RKO (cell line): ENCODE measurements at regions not wholly inside any gene's neighbourhood (a gene's known extent, or its start where the extent isn't known, plus 50 kb on each side); places are given as distances from the start of the nearest gene placed in this dataset.
"Not testable (repeated sequence)": the region's sequence is repeated elsewhere in the genome, so short reads cannot be mapped to it uniquely, and the experiment has no call there.

ENCODE experiments used
- DNase-seq: peaks from one replicate; pipeline ENCODE4 v3.0.0-alpha.2; 2016; ENCODE audit warnings: low spot score

DNA sequence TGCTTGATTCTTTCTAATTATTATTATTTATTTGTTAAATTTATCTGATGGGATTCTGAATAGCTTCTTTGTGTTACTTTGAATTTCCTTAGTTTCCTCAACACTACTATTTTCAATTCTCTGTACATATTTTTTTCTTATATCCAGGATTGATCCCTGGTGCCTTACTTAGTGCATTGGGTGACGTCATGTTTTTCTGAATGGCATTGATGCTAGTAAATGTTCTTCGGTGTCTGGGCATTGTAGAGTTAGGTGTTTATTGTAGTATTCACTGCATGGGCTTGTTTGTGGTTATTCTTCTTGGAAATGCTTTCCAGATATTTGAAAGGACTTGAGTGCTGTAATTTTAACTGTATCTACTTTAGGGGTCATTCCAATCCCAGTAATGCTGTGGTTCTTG is 938.1 kb downstream of the FAM133A start:
- DNase-seq, result no peak

GRCh38 chrX:94633237-94633636 is 959.2 kb downstream of the FAM133A start:
- DNase-seq, result peak; percentile 6

GRCh38 chrX:94635003-94635402 is 961.0 kb downstream of the FAM133A start:
- no peak for DNase-seq

DNA sequence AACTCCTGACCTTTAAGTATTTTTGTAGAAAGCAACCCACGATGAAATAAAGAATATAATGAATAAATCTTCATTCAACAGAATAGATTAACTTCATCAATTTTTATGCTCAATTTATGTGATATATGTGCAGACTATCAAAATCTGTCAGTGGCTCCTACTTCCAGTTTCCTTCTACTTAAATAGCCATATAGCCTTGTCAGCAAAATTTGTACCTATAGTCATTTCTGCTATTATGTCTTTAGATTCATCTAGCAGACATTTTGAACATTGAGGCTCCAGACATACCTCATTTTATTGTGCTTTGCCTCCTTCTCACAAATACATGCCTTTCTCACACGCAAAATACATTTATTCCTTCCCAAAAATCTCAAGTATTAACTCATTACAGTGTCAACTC is 971.7 kb downstream of the FAM133A start:
- DNase-seq, result no peak

DNA sequence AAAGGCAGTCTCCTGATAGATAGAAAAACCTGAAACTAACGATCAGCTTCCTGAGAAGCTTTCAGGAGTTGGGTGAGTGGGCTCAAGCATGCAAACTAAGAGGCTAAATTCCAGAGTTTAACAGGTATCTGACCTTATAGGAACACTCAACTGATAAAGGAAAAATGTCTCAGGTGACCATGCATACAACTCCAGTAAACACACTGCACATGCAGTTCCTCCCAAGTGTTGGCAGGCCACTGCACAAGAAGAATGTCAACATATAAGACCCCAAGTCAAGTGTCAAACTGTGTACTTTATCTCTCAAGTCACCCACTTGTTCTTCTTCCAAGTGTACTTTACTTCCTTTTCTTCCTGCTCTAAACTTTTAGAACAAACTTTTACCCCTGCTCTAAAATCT is 981.2 kb downstream of the FAM133A start:
- DNase-seq, result no peak

- DNase-seq, result peak; percentile 7
Measured at GRCh38 chrX:94662689-94663088, 988.7 kb downstream of the FAM133A start.

GRCh38 chrX:94676285-94676684 is 1002.3 kb downstream of the FAM133A start:
- DNase-seq, result no peak

DNA sequence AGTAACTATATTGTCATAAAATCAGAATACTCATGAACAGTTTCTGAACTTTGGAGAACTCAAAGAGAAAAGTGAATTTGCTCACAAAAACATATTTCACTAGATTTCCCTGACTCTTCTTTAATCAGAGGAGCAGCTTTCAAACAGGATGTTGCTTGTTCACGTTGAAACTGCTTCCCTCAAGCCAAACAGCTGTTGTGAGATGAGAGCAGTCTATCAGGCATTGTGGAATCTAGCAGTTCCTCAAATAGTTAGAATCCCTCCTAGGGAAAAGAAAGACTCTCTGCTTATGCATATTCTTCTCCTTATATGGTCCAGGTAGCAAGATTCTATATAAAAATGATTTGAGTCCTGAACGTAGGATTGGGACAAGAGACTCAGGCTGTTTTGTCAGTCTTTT is 1012.1 kb downstream of the FAM133A start:
- no peak for DNase-seq

GRCh38 chrX:94695910-94696309 is 1021.9 kb downstream of the FAM133A start:
- DNase-seq, result no peak

DNA sequence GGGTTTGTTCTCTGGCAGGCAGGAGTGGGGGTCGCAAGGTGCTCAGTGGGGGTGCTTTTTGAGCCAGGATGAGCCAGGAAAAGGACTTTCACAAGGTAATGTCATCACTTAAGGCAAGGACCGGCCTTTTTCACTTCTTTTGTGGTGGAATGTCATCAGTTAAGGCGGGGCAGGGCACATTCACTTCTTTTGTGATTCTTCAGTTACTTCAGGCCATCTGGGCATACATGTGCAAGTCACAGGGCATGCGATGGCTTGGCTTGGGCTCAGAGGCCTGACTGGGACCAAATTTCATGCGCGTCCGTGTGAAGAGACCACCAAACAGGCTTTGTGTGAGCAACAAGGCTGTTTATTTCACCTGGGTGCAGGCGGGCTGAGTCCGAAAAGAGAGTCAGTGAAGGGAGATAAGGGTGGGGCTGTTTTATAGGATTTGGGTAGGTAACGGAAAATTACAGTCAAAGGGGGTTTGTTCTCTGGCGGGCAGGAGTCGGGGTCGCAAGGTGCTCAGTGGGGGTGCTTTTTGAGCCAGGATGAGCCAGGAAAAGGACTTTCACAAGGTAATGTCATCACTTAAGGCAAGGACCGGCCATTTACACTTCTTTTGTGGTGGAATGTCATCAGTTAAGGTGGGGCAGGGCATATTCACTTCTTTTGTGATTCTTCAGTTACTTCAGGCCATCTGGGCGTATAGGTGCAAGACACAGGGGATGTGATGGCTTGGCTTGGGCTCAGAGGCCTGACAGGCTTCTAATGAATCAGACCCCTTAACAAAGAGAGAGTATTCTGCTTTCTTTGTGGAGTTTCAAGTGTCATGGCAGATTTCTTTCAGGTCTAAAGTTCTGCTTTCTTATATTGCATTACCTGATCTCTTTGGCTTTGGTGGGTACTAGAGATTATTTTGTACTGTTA is 1030.6 kb downstream of the FAM133A start:
- not testable (repeated sequence) for DNase-seq

GRCh38 chrX:94721386-94721785 is 1047.4 kb downstream of the FAM133A start:
- no peak for DNase-seq

- DNase-seq, result no peak
Measured at GRCh38 chrX:94722578-94722977, 1048.6 kb downstream of the FAM133A start.

DNA sequence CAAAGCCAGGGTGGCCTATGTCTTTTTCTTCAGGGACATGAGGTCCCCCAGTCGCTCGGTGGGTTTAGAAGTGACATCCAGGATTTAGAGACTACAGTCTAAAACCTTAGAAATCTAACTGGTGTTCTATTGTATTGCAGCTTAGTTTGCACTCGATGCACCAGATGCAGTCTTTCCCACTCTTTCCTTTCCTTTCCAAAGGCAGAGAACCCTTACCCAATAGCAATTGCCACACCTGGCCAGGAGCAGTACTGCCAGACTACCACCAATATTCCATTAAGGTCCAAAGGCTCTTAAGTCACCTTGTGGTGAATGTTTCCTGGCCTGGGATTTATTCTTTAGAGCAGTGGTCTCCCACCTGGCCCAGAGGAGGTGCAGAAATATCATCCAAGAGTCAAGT is 1068.8 kb downstream of the FAM133A start:
- no peak for DNase-seq

DNA sequence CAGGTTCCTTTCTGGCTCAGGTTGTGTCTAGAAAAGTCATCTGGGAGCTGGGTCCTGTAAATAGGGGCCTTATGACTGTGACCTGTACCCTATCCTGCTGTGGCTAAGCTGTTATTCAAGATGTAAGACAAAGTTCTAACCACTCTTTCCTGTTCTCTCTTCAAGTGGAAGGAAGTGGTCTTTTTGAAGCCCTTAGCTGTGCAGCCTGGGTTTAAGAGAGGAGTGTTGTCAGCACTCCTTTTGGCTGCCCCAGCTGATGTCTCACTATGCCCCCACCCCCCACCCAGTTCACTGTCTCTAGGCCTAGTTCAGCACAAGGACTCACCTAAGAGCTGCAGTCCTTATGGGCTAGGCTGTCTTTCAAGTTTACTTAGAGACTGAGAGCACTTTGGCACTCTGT is 1069.5 kb downstream of the FAM133A start:
- no peak for DNase-seq

- no peak for DNase-seq
Measured at GRCh38 chrX:94744786-94745185, 1070.8 kb downstream of the FAM133A start.

- DNase-seq, result peak; percentile 1
Measured at GRCh38 chrX:94751611-94752010, 1077.6 kb downstream of the FAM133A start.

GRCh38 chrX:94752434-94753169 is 1078.6 kb downstream of the FAM133A start:
- DNase-seq, result no peak

DNA sequence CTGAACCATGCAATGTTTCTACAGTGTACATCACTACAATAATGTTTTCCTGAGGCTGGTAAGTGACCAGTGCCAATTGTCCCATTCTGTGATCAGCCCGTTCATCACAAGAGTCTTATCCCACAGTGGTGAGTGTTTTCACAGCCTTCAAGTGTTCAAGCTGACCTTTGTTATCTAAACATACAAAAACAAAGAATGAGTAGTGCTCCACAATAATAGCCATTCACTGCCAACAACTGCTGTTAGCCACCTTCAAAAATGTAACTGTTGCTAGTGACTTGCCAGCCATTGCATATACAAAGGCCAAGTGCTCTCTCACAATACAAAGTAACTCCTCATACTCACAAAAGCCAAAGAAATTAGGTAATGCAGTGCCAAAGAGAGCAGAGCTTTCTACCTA is 1084.1 kb downstream of the FAM133A start:
- no peak for DNase-seq

DNA sequence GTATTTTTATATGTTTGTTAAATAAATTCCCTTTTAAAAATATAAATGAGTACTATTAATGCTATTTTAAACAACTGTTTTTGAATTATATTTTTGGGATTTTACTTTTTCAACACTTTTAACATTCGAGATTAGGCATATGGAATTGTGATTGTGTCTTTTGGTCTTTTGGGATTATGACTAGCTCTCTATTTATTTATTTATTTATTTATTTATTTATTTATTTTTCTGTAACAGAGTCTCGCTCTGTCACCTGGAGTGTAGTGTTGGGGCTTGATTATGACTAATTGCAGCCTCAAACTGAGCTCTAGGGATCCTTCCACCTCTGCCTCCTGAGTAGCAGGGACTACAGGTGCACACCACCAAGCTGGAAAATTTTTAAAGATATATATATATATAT is 1101.6 kb downstream of the FAM133A start:
- DNase-seq, result no peak

- DNase-seq, result no peak
Measured at GRCh38 chrX:94813541-94813940, 1139.5 kb downstream of the FAM133A start.

- no peak for DNase-seq
Measured at GRCh38 chrX:94814216-94814615, 1140.2 kb downstream of the FAM133A start.

GRCh38 chrX:94830717-94831116 is 1156.7 kb downstream of the FAM133A start:
- no peak for DNase-seq

DNA sequence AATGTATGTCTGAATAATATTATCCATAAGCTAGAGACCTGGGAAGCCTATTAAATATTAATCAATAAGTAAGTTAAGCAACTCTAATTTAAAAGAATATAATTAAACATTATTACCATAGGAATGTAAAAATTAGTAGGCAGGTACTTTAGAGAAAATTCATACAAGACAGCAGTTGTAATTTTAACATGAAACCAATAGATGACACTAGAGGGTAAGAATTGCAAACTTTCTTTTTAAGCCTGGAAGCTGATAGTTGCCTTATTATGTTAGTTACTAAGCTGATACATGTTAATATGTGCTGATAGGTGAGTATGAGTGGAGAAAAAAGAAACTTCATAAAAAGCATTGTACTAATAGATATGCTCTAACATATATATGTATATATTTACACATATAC is 1157.4 kb downstream of the FAM133A start:
- DNase-seq, result peak; percentile 47
